Skin of body (tissue), 1 donor: ENCODE measurements at regions not wholly inside any gene's neighbourhood (a gene's known extent, or its start where the extent isn't known, plus 50 kb on each side); places are given as distances from the start of the nearest gene placed in this dataset.

ENCODE experiments used
- DNase-seq: peaks from one replicate; lab custom pipeline; 2025; lab: John Stamatoyannopoulos, UW

DNA sequence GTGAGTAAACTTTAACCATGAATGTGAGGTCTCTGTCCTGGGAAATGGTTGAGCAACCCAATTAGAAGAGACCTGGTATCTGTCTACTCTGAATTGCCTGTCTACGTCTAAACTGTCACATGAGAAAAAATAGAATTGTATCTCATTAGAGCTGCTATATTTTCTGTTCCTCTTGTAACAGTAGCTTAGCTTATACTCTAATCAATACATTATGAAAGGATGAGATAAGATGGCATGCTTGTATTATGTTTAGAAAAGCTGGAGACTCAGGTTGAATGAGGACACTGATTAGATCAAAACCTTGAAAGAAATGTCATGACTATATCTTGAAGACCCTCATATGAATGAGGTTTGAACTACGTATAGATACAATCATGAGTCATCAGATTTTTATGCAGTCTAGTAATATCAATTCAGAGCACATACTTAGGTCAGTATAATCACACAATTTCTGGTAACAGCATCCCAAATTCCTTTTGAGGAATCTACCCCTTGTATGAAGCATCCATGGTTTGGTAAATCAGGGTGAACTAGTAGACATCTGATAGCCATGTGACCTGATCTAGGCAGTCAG lies 561.5 kb upstream of the CHORDC1 start:
- no peak for DNase-seq

DNA sequence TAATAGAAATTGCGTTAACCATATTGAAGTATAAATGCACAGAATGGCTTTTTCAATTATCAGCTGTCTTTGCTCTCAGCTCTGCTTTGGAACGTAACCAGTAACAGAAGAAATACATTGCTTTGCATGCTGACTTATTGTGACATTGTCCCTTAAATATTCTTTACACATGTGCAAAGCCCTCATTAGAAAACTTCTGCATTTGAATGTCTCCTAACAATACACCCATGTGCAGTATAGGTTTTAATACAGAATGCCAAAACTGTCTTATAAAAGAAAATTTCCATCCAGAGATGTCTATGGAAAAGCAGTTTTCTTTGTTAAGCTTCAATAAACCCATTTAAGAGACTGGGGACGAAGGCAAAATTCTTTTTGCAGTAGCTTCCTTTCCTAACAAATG lies 560.3 kb upstream of the CHORDC1 start:
- DNase-seq: no peak

DNA sequence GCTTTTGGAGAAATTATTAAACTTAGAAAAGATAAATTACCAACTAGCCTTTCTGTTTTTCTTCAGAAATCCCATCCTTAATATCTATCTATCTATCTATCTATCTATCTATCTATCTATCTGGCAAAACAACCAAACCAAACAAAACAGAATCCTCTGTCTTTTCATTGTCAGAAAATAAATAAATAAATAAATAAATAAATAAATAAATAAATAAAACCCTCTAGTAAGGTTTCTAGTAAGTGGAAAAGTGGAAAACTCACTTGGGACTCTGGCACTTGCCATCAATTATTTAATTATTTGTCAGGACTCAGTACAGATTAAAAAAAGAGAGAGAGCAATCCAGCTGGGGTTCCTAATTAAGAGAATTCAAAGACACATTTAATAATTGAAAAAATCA lies 556.2 kb upstream of the CHORDC1 start:
- DNase-seq: no peak

DNA sequence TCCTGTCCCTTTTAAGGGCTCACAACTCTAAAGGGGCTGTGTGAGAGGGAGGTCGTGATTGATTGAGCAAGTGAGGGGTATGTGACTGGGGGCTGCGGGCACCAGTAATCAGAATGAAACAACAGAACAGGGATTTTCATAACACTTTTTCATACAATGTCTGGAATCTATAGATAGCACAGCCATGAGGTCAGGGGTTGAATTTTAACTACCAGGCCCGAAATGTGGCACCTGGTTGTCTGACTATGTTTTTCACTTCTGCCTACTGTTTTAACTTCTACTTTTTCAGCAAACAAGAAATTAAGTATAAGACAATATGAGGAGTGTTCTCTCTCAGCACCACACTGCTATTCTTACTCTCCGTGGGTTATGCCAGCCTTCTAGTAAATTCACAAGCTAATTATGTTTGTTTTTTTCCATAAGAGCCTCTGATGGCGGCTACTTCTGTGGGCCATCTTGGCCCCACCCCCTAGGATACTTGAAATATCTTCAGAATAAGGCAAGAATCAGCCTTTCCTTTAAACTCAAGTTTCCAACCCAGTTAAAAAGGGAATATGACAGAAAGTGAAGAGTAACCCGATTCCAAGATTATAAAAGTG lies 552.8 kb upstream of the CHORDC1 start:
- no peak for DNase-seq

DNA sequence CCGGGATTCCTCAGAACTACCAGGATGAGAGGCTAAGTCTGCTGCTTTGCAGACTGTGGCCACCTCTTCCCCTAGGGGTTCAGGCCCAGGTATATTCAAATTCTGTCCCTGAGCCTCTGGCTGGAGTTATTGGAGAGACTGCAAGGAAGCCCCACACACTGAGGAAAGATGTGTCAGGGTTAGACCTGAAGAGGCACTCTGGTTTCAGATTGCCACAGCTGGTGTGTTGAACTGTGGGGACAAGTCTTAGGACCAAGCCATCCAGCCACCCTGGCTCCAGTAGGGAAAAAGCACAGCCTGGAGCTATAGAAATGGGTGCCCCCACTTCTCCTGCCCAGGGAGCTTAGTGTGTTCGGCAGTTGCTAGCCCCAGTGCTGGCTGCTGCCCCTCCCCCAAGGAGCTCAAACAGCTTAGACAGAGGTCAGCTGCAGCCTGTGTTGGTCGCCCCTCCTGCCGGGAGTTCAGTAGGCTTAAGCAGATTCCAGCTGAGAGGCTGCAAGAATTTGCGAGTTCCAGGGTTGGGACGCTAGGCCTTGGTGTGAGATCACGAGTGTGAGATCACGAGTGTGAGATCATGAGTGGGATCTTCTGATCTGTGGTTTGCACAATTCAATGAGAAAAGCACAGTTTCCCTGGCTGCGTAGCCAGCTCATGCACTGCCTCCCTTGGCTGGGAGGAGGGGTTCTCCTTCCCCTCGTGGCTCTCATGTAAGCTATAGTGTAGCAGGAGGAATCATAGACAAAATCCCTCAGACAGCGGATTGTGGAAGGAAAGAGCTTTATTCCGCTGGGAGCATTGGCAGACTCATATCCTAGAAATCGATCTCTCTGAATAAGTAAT lies 552.1 kb upstream of the CHORDC1 start:
- DNase-seq: no peak

DNA sequence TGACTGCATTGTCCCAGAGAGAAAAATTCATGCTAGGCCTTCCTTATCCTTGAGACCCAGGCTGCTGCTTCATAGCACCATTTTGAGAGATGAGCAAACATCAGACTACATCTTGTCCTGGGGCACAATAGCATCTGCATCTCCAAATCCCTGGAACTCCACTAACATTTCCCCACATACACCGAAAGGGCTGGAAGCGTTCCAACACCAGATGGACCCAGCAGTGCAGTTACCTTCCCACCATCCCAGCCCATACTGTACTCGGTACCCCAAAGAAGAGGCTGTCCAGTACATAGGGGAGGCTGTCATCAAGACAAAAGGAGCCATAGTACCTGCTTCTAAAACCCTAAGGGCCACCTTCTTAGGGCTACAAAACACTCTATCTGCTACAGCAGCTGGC lies 547.2 kb upstream of the CHORDC1 start:
- DNase-seq: no peak

DNA sequence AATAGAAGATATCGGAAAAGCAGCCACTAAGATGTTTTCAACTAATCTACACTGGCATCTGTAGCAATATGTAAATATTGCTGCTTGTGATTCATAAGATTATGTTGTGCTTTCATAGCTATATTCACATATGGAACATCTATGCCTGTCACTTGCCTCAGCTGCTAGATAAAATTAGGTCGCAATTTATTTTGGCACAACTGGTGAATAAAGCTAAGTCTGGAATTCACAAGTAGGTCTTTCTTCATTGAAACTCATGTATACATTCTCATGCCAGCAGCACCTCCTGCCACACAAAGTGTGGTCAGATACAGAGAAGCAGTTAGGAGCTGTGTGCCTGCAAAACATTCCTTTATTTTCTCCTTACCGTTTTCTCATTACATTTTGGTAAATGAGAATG lies 543.3 kb upstream of the CHORDC1 start:
- DNase-seq: no peak

DNA sequence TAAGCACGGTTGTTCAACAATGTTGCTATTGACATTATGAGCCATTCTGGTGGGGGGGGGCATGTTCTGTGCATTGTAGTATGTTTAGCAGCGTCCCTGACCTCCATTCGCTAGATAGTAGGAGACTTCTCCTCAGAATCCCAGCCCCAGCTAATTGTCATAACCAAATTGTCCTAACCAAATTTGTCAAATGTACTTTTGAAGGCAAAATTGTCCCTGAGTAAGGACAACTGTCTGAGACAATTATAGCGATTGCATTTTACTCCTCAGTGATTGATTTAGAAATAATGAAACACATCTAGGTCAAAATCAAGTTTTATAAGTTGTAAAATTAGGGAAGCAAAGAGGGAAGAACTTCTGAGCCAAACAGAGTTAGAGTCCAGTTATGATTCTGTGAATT lies 541.8 kb upstream of the CHORDC1 start:
- no peak for DNase-seq

DNA sequence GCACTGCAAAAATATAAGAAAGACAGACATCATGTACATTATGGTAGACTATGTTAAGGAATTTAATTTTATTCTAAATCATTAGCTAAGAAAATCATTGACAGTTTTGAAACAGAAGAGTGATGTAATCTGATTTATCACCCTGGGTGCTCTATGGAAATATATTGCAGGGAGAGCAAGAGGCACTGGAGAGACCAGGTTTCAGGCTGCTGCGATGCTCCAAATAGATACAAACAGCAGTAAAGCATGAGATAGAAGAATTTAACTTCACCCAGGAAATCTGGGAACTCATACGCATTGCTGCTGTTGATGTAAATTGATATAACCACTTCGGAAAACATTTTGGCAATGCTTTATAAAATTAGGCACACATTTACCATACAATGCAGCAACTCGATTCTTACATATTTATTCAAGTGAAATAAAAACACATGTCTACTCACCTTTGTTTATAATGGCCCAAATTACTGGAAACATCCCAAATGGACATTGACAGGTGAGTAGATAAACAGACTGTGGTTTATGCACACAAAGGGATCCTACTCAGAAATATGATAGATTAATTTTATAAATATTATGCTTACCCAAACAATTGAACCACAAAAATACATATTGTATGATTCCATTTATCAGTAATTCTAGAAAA lies 535.1 kb upstream of the CHORDC1 start:
- no peak for DNase-seq

DNA sequence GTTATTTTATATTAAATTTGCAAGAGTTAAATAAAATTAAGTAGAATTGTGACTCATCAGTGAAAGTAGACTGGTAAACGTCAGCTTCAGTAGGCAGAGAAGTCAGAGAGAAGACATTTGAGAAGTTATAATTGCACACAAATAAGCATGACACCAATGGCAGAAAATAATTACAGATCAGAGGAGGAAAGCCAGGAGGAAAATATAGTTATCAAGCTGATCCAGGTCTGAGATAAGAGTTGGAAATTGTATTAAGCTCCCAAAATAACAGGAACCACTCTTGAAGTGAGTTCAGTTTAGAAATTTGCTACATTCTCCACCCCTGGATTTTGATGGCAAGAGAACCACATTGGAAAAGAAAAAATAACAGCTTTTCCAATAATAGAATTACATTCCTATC lies 533.8 kb upstream of the CHORDC1 start:
- no peak for DNase-seq

DNA sequence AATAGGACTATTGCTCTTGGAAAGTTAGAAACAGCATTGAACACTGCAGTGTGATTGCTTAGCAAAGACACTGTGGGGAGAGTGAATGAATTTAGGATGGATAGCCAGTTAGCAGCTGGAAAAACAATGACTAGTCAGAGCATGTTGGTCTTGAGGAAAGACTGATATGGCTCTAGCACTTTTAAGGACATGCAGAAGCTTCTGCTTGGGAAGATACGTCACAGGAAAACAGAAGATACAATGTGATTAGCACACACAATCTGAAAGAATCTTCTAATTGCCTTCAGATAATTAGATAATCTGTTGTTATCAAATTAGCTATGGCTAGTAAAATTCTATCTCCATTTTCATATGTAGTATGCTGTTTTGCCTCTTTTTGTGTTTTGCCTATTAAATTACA lies 530.7 kb upstream of the CHORDC1 start:
- DNase-seq: no peak

DNA sequence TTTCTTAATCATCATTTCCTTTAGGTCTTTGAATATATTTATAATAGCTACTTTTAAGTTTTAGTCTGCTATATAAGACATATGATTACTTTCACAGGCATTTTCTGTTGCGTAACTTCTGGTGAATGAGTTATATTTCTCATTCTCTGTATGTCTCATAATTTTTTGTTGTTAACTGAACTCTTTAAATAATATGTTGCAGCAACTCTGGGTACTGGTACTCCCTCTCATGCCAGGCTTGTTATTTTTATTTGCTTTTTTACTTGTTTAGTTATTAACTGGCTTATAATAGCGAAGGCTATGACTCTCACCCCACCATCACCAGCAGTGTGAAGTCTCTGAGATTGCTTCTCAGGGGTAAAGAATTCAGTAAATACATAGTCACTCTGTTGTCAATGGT lies 524.2 kb upstream of the CHORDC1 start:
- no peak for DNase-seq

DNA sequence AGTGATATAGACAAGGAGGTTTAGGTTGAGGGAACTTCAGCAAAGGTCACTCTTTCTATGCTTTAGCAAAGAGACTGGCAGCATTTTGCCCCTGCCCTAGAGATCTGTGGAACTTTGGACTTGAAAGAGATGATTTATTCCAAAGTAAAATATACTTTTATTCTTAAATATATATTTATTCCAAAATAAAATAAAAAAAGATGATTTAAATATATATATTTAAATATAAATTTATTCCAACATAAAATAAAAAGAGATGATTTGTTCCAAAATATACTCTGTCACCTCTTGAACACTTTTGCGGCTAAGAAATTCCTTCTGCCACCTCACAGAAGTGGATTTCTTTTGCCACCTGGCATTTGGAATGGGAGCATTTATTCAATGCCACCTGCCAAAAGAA lies 521.3 kb upstream of the CHORDC1 start:
- no peak for DNase-seq

DNA sequence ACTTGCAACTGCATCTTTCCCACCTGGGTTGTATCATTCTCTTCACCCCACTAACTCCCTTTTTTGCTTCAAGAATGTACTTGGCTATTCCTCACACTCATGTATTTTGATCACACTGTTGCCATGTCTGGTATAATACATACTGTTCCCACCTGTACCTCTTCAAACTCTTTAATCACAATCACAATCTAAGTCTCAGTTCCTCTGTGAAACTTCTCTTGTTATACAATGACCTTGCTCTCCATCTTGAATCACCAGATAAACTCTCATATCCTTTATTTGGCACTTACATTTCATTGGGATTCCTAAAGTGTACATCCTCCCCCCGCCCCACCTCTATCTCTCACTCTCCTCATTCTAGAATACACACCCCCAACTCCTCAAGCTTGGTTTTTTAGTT lies 516.0 kb upstream of the CHORDC1 start:
- DNase-seq: no peak

DNA sequence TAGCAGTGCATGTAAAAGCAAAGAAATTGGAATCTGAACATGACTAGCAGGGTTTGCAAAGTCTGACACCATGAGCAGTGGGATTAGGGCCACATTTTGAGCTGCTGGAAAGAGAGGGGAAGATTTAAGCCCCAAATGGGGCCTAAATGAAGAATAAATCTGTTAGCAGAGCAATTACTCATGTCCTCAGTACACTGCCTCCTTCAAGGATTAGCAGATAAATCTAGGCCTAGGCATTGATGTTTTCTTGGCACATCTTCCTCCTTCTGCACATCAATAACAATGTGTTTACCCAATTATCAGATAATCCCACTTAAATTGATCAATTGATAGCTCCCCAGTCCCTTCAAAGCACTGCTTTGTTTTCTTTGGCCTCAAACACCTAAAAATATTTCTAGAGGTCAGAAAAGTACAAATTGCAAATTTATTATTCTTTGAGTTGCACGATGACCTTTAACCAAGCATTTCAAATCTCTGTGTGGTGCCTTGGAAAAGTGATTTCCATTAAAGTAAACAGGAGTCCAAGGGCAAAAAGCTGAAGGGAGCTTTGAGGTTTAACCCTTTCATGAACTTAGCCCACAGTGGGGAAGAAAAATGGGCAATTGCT lies 514.7 kb upstream of the CHORDC1 start:
- no peak for DNase-seq

DNA sequence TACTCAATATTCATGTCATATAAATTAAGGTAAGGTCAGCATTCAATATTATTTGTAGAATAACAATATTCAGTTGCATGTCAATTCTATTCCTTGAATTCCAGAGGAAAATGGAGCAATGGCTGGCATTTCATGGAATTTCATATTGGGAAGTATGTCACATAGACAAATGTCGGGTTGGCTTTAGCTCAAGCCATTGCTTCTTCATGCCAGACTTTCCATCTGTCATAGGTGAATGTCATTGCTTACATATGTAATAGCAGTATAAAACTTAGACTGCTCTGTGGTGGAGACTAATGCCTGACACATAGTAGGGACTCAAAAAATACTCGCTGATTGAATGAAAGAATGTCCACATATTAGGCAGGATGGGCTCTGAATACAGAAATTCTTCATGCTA lies 509.6 kb upstream of the CHORDC1 start:
- DNase-seq: no peak

DNA sequence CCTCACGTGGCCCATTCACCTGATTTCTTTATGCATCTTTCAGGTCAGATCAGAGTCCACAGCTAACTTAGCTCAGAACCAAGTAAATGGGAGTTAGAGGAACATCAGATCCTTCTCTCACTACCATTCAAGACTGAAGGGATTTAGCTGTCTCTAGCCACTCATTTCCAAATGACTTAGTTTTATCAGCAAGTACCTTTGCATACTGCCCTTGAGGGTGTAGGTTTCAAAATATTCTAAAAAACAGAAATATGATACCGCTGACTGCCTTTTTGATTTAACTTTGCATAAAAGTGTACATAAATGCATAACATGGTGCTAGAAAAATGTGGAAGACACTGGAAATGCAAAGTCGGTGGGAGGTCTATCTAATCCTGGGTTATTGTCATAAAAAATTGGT lies 500.6 kb upstream of the CHORDC1 start:
- DNase-seq: no peak

DNA sequence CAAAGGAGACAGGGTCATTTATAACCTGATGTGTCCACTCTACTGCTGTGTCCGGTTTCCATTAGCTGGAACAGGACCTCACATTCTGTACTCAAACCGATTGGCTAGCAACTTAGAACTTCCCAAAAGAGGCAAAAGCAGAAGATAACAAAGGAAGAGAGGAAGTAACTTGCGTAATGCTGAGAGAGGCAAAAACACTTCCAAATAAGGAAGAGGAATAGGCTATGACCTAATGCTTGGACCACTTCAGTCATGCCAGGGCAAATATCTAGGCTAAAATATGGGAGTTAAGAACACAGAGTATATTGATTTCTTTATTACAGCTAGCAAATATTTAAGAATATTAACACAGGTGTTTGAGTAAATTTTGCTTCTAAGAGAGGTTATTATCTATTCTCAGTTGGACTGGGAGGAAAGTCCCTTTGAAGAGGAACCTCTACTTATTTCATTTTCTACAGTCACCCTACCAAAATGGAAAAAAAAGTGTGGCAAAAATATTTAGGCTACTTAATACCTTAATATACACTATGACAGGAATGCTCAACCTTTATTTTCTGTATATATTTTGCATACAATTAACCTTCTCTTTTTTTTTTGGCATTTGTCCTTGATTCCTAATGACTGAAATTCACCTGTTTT lies 499.8 kb upstream of the CHORDC1 start:
- DNase-seq: no peak

DNA sequence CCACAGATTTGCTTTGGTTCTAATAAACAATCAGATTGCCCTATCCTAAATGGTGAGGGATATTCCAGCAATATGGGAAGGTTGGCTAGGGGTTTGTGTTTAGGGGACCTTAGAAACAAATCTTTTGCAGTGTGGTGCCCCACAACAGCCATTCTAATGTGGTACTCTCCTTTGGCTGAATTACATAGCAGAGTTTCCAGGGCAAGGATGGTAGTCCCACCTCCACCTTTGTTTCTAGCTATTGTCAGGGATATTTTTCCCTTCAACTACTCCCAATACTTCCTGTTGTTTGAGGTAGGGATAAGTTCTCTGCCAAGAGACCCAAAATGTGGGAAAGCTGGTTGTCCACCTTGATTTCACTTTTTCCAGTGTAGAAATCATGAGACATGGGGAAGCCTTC lies 494.7 kb upstream of the CHORDC1 start:
- DNase-seq: no peak

DNA sequence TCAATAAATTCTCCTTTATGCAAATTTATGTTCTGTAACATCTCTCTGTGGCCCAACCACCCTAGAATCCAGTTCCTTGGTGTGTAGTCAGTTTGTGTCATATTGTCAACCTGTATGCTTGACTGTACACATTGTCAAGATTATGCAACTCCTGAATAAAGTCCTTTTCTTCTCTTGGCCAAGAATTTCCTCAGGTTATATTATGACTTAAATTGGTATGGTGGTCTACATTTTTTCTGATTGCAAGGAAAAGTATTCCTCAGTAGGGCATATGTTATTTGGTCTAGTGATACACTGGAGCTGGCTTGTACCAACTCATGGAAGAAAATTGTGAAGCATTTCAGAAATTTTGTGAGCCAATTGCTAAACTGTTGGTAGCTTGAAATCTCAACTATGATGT lies 482.8 kb upstream of the CHORDC1 start:
- DNase-seq: no peak

DNA sequence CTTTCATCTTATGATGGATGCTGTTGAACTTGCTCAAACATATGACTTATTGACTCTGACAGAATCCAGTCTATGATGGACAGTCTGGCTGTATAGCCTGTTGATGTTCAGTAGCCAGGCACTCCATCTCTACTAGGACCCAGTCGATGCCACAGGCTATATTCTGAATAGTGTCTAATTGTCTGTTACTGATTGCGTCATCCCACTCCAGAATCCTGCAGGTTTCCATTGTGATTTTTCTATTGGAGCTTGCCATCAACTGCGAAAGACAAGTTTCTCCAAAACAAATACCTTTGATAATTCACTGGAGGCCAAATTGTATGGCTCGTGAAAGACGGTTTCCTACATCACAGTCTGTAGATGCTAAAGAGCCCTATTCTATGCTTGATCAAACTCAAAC lies 481.7 kb upstream of the CHORDC1 start:
- DNase-seq: no peak

DNA sequence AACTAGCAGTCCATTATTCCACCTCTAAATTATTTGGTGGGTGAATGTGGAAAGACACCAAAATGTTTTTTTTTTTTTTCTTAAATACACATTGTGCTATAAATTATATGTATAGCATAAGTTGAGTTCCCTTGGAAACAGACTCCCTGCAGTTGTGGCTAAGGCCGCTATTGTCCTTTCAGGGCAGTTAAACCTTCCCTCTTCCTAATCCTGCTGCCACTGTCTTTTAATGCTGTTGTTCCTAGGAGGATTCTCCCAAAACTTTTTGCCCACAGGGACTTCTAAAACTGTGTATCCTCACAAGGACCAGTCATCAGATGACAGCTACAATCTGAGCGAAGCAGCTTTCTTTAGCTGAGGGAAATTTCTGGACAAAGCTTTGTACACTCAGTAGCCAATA lies 478.9 kb upstream of the CHORDC1 start:
- no peak for DNase-seq
